NB4 (cell line): ENCODE measurements at regions not wholly inside any gene's neighbourhood (a gene's known extent, or its start where the extent isn't known, plus 50 kb on each side); places are given as distances from the start of the nearest gene placed in this dataset.

Experiments used
- DNase-seq: peaks from one replicate; pipeline ENCODE4 v3.0.0; 2010; ENCODE audit warnings: low read depth
- H3K4me3 ChIP-seq: one replicate; pipeline ENCODE4 v1.5.1; 2011; ENCODE audit warnings: mild to moderate bottlenecking, low read depth, low read length, moderate library complexity
- MYC ChIP-seq: IDR thresholded peaks from 2 replicates; pipeline ENCODE4 v1.6.1; 2011; ENCODE audit warnings: low read depth, low read length
- POLR2A ChIP-seq: IDR thresholded peaks from 2 replicates; pipeline ENCODE4 v1.6.1; 2011; ENCODE audit warnings: mild to moderate bottlenecking; ENCODE audit not compliant: insufficient read length; ENCODE audit errors: extremely low read depth
- TF ChIP-seq, protein P1 (sequence below): IDR thresholded peaks from one replicate; pipeline ENCODE4 v1.5.1; 2012; ENCODE audit warnings: low read depth, low read length
- TF ChIP-seq, protein P2 (sequence below): IDR thresholded peaks from 2 replicates; pipeline ENCODE4 v1.6.1; 2011; ENCODE audit warnings: low read depth, low read length

DNA sequence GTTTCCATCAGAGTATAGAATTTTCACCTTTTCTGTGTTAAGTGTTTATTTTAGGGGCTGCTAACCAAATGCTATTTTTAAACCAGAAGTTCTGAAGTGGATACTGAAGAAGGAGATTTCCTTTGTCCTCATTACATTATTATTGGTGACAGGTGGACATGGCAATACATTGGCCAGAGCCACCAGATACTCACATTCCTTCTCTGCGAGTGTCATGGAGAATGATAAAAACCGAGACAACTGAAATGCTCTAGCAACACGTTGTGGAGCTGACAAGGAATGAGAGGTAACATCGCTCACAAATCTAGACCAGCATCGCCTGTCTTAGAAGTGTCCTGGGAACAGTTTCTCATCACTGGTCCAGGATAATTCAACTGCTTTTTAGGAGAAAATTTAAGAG, 241.2 kb downstream of the IRS1 start:
- TF ChIP-seq, protein P1, sequence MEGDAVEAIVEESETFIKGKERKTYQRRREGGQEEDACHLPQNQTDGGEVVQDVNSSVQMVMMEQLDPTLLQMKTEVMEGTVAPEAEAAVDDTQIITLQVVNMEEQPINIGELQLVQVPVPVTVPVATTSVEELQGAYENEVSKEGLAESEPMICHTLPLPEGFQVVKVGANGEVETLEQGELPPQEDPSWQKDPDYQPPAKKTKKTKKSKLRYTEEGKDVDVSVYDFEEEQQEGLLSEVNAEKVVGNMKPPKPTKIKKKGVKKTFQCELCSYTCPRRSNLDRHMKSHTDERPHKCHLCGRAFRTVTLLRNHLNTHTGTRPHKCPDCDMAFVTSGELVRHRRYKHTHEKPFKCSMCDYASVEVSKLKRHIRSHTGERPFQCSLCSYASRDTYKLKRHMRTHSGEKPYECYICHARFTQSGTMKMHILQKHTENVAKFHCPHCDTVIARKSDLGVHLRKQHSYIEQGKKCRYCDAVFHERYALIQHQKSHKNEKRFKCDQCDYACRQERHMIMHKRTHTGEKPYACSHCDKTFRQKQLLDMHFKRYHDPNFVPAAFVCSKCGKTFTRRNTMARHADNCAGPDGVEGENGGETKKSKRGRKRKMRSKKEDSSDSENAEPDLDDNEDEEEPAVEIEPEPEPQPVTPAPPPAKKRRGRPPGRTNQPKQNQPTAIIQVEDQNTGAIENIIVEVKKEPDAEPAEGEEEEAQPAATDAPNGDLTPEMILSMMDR: no peak
- TF ChIP-seq MYC (no peak), POLR2A (no peak)
- TF ChIP-seq, protein P2, sequence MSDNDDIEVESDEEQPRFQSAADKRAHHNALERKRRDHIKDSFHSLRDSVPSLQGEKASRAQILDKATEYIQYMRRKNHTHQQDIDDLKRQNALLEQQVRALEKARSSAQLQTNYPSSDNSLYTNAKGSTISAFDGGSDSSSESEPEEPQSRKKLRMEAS: no peak
- DNase-seq: no peak
- no peak overlapping the region for H3K4me3 ChIP-seq

DNA sequence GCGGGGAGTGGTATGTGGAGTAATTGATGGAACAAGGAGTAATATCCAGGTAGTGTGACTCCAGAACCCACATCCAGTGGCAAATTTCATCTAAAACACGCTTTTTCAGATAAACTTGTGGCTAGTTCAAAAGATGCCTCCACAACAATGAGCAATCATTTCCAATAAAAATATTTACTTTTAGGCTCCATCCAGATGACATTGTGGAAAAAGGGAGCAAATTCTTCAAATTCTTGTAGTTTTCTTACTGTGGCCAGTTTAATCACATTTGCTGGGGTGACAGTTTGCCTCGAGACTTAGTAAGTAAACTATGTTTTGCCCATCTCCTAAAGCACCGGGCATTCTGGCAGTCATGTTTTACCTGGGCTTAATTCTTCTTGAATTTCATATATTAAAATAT, 243.6 kb downstream of the IRS1 start:
- no peak for DNase-seq
- H3K4me3 ChIP-seq: no peak overlapping the region
- TF ChIP-seq POLR2A: no peak
- TF ChIP-seq MYC: no peak
- TF ChIP-seq, protein P2: no peak
- TF ChIP-seq, protein P1: no peak

DNA sequence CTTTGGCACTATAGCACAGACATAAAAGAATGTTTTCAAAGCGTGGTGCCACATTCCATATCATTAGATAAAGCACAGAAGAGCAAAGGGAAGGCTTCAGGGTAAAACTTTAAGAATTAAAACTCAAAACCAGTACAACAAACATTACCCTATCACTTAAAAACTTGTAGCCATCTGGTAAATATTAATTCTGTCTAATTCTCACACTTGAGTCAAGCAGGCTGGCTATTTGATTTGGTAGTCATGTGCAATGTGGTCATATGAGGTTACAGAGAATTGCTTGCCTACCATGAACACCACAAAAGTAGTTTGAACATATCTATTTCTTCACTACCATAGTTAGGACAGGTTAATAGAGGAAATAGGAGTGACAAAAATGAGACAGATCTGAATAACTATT, 244.9 kb downstream of the IRS1 start:
- TF ChIP-seq, protein P1: no peak
- TF ChIP-seq, protein P2: no peak
- TF ChIP-seq MYC: no peak
- no peak for TF ChIP-seq POLR2A
- no peak for DNase-seq
- no peak overlapping the region for H3K4me3 ChIP-seq

DNA sequence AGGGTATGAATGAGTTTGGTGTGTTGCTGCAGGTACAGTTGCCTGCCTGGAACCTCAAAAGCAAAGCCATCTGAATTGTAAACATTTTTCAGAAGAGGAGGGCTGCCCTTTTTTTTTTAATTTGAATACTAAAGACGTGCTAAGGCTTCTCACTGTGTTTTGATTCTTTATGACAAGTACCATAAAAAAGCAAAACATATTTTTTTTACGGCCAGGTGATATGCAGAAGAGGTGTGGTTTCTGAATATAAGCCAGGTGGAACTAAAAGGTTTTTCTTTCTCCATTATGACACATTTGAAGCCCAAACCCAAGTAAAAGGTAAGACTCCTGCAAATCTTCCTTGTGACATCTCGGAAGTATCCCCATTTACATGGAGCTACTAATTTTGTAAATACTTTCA, 246.3 kb downstream of the IRS1 start:
- no peak overlapping the region for H3K4me3 ChIP-seq
- TF ChIP-seq, protein P2: no peak
- TF ChIP-seq POLR2A (no peak), MYC (no peak)
- DNase-seq: no peak

DNA sequence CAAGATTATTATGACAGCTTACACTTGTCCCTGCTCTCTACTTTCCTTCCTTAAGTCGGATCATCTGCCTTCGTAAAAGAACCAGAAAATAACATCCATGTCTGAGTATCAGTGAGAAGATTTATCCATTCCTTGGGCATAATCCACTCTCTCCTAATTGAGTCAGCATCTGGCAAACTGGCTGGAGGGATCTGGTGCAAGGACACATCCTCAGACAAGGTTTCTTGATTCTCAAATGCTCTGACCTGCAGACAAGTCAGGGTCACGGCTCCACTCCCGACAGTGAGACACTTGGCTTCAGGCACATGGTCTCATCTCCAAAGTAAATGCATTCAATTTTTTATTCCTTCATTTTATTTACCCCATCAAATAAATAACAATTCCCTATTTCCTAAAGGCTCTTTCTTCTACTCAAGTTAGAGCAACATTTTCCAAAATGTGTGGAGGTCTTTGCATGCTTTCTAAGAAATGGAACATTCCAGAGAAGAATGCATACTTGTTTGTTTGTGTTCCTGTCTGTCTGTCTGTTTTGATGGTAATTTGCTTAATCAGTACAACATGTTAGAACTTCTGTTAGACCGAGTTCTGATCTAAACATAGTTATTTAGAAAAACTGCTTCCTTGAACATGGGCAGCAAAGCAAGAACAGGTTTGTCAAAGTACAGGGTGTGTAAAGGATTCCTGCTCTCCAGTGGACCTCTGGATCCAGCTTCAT, 246.9 kb downstream of the IRS1 start:
- TF ChIP-seq, protein P2: no peak
- no peak for DNase-seq
- no peak overlapping the region for H3K4me3 ChIP-seq

DNA sequence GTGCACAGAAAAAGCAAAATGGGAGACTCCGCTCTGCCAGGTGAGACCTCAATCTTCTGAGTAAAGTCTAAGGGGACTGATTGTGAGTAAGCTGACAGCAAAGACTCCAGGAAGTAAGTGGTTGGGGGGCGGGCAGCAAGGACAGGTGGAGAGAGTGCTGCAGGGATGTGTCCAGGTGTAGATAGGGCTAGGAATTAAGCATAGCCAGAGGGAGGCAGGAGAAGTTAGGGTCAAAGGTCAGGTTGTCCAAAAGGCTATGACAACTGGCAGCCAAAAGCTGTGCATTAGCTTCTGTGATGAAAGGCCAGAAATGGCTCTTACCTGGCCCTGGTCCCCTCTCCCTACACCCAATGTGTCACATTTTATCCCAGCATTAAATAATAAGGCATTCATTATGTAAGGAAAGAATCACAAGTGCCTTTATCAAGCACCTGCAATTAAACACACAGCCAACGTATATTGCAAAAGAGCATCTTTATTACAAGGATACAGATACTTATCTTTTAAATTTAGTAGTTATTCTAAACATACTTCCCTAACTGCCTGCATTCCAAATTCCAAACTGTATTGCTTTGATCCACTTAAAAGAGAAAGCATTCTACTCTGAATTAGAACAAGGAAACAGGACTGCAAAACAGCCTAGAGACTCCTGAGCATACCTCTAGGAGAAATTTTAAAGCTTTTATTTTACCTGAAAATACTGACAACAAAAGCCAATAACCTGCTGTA, 247.9 kb downstream of the IRS1 start:
- H3K4me3 ChIP-seq: no peak overlapping the region
- TF ChIP-seq, protein P1: no peak
- no peak for TF ChIP-seq MYC
- TF ChIP-seq POLR2A: no peak
- TF ChIP-seq, protein P2: no peak
- no peak for DNase-seq
